ENCODE measurements at regions not wholly inside any gene's neighbourhood (a gene's known extent, or its start where the extent isn't known, plus 50 kb on each side); places are given as distances from the start of the nearest gene placed in this dataset.

DNA sequence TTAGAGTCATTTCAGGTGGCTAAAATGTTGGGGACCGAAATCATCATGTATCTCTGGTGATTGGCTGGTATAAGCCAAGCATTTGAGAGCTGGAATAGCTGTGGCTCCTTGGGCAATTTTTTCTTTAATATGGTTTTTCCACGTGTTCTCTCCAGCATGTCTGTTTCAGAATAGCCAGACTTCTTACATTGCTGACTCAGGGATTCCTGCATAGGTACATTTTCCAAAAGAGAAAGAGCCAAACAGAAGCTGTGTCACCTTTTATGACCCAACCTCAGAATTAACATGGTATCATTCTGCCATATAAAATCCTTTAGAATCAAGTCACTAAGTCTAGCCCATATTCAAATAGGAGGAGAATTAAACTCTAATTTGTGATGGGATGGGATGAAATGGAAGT lies 74.8 kb upstream of the TSLP start:
- no peak for DNase-seq (ENCODE audit: low read depth)
- TF ChIP-seq, protein P1, sequence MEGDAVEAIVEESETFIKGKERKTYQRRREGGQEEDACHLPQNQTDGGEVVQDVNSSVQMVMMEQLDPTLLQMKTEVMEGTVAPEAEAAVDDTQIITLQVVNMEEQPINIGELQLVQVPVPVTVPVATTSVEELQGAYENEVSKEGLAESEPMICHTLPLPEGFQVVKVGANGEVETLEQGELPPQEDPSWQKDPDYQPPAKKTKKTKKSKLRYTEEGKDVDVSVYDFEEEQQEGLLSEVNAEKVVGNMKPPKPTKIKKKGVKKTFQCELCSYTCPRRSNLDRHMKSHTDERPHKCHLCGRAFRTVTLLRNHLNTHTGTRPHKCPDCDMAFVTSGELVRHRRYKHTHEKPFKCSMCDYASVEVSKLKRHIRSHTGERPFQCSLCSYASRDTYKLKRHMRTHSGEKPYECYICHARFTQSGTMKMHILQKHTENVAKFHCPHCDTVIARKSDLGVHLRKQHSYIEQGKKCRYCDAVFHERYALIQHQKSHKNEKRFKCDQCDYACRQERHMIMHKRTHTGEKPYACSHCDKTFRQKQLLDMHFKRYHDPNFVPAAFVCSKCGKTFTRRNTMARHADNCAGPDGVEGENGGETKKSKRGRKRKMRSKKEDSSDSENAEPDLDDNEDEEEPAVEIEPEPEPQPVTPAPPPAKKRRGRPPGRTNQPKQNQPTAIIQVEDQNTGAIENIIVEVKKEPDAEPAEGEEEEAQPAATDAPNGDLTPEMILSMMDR (IDR thresholded peaks at IDR 0.05; ENCODE audit: control insufficient read depth, extremely low read depth, insufficient read depth) = no peak
- no peak overlapping the region for H3K4me3 ChIP-seq (ENCODE audit: low read depth, low read length)

DNA sequence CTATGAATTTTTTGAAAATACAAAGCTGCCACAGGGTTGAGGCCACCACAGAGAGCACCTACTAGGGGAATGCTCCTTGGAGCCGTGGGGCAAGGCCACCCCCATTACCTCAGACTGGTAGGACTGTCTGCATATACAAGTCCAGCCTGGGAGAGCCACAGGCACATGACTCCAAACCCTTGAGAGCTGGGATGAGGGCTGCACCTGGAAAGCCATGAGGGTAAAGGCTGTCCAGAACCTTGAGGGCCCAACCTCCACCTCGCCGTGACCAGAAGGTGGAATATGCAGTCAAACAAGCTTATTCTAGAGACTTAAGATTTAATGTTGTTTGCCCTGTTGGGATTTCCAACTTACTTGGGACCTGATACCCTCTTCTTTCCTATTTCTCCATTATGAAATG lies 69.5 kb upstream of the TSLP start:
- TF ChIP-seq, protein P1 (IDR thresholded peaks at IDR 0.05; ENCODE audit: control insufficient read depth, extremely low read depth, insufficient read depth) = no peak
- DNase-seq (ENCODE audit: low read depth) = no peak
- no peak overlapping the region for H3K4me3 ChIP-seq (ENCODE audit: low read depth, low read length)

DNA sequence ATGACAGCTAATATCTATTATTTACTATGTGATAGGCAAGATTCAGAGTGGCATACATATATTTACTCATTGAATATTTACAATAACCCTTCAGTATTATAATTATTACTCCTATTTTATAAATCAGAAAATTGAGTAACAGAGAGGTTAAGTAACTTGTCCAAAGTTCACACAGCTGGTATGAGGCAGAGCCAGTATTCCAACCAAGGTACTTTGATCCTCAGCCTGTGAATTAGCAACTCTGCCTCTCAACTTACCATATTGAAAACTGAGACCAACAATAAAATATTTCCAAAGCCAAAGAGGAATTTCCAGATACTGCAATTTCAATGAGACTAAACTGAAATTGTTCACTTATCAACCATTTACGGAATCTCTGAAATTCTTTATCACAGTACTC lies 67.9 kb upstream of the TSLP start:
- no peak for DNase-seq (ENCODE audit: low read depth)
- TF ChIP-seq, protein P1 (IDR thresholded peaks at IDR 0.05; ENCODE audit: control insufficient read depth, extremely low read depth, insufficient read depth) = no peak
- H3K4me3 ChIP-seq (ENCODE audit: low read depth, low read length) = no peak overlapping the region

DNA sequence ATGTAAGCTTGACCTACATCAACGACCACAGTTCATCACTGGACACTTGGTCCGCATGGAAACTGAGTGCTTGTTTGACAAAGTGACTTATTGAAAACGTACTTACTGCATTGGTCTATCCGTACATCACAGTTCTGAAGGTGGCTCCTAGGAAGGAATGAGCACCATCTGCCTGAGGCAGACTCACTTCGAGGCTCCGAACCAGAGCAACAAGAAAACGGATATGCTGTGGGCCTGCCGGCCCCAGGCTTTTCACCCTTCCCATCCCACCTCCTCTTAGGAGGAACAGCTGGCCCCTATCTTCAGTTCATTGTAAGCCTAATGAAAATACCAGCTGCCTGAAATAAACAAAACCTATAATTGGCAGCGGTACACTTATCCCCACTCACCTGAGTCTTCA lies 67.2 kb upstream of the TSLP start:
- H3K4me3 ChIP-seq (ENCODE audit: low read depth, low read length) = no peak overlapping the region
- TF ChIP-seq, protein P1 (IDR thresholded peaks at IDR 0.05; ENCODE audit: control insufficient read depth, extremely low read depth, insufficient read depth) = no peak
- no peak for DNase-seq (ENCODE audit: low read depth)

DNA sequence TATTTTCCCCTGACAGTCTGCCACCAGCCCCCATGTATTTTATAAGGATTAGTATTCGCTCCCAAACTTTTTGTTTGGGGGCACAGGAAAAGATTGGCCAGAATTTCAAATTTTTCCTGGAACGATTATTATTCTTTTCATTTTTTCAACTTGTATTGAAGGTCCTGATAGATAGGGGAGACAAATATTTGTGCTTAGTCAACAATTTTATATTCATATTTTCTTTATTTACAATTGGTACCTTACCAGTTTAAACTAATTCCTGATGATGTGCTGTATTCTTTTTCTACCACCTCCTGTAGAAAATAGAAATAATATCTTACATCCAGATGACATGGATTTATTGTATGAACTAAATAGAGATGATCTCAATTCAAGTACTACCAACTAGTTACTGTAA lies 60.7 kb upstream of the TSLP start:
- TF ChIP-seq, protein P1 (IDR thresholded peaks at IDR 0.05; ENCODE audit: control insufficient read depth, extremely low read depth, insufficient read depth) = no peak

DNA sequence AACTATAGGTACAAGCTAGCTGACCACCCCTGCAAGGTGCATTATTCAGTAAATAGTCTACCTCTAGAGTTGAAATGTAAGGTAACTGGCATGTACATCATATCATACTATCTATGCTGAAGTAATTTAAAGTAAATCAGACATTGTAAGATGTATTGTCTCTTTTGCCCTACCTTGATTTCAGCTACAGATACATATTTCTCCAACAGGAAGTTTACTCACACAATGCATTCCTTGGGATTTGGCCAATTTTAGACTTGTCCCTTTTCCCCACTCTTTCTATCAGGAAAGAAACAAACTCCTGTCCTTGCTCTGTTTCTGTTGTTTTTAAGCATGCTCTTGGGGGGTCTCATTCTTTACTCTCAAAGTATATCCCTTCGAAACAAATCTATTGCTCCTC lies 58.5 kb upstream of the TSLP start:
- no peak for DNase-seq (ENCODE audit: low read depth)
- H3K4me3 ChIP-seq (ENCODE audit: low read depth, low read length) = no peak overlapping the region
- TF ChIP-seq, protein P1 (IDR thresholded peaks at IDR 0.05; ENCODE audit: control insufficient read depth, extremely low read depth, insufficient read depth) = no peak

More for the DNA sequence above, 60.7 kb upstream of the TSLP start:
- no peak for DNase-seq (ENCODE audit: low read depth)
- no peak overlapping the region for H3K4me3 ChIP-seq (ENCODE audit: low read depth, low read length)

DNA sequence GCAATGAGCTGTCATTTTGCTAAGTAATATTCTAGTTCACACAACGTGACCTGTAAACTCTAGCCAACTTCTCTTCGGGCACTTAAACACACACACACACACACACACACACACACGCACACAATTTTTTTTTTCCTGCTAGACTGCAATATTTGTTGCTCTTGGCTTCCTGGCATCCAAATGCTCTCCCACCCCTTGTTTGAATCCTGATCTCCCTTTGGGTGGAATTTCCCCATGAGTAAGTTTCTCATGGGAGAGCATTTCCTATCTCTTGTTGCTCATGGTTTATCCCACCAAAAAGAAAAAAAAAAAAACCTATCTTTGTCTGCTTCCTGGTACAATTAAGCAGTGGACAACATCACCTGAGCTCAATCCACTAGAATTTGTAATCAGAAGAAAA lies 54.7 kb upstream of the TSLP start:
- TF ChIP-seq, protein P1 (IDR thresholded peaks at IDR 0.05; ENCODE audit: control insufficient read depth, extremely low read depth, insufficient read depth) = no peak
- DNase-seq (ENCODE audit: low read depth) = no peak
- H3K4me3 ChIP-seq (ENCODE audit: low read depth, low read length) = no peak overlapping the region
